Limb (tissue), 2 donors: ENCODE measurements at regions not wholly inside any gene's neighbourhood (a gene's known extent, or its start where the extent isn't known, plus 50 kb on each side); places are given as distances from the start of the nearest gene placed in this dataset.

ENCODE experiments used
- DNase-seq, 2 donors: peaks; one replicate each; pipeline ENCODE4 v3.0.0-alpha.2; 2016; ENCODE audit errors: extremely low spot score in 2 of 2

DNA sequence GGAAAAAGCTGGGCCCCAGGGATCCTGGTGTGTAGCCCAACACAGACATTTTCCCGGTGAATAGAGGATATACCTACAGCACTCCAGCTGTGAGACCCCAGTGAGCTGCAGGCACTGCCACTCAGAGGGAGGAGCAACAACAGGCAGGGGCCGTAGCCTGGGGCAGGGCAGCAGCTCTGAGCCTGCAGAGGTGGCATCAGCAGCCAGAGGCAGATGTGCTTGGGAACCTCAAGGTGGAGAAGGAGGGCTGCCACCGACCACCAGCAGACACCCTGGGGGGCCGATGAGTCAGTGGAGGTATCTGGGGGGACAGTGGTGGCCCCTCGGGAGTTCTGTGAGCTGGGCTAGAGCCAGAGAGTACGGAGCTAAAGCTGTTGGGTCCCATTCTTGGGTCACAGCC lies 110.2 kb upstream of the GDF10 start:
- no peak for DNase-seq

GRCh38 chr10:47190301-47190700 lies 109.7 kb upstream of the GDF10 start:
- no peak for DNase-seq

DNA sequence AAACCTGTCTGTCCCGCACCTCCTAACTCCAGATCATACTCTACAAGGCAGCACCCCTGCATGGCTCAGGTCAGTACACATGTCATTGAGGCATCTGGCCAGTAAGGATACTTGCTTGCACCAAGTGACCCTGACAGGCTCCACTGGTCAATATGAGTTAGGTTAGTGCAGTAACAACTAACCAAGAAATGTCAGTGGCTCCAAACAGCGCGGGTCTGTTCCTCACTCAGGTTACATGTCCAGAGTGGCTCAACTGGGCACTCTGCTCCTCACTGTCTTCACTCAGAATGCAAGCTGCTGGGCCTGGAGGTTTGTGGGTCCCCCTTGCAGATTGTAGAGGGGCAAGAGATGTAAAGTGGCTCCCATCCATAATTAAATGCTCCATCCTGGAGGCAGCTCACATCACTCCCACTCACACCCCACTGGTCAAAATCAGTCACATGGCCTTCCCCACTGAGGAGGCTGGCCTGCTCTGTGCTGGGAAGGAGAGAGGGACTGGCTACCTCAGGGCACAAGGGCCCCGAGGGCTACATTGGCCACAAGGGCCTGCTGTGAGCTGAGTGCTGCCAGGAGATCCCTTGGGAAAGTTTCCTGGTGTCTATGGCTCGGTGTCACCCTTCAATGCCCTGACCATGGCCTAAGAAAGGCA lies 109.1 kb upstream of the GDF10 start:
- DNase-seq = no peak

GRCh38 chr10:47192273-47192672 lies 107.7 kb upstream of the GDF10 start:
- DNase-seq = no peak

GRCh38 chr10:47193666-47194065 lies 106.3 kb upstream of the GDF10 start:
- no peak for DNase-seq

GRCh38 chr10:47195274-47195885 lies 104.6 kb upstream of the GDF10 start:
- no peak for DNase-seq

DNA sequence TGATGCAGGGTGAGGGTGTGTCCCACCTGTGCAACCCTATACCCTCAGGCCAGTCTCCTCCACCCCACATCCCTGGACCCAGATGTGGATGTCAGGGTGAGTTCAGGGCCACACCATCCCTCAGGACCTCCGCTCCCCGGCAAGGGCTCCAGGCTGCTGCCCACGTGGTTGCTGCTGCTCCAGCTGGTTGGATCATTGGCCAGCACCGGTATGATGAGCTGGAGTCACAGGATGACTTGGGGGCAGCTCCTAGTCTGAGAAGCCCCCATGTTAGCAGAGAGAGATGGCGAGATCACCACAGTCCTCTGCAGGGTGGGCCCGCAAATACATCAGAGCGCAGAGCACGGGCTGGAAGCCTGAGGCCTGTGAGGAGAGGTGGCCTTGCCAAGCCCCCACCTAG lies 103.3 kb upstream of the GDF10 start:
- DNase-seq = no peak

DNA sequence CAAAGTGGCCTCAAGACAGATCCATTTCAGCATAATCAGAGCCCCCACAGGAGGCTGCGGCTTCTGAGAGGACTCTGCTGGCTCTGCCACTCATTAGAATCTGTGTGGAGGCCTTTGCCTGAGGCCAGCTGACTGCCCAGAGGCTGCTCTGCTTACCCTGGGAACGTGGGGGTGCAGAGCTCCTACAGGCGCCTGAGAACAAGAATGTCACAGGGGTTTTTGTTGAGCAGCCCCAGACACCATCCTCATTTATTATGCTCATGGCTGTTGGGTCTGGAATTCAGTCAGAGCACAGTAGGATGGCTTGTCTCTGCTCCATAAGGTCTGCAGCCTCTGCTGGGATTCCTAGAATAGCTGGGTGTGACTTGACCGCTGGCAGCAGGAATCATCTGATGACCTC lies 101.8 kb upstream of the GDF10 start:
- no peak for DNase-seq

DNA sequence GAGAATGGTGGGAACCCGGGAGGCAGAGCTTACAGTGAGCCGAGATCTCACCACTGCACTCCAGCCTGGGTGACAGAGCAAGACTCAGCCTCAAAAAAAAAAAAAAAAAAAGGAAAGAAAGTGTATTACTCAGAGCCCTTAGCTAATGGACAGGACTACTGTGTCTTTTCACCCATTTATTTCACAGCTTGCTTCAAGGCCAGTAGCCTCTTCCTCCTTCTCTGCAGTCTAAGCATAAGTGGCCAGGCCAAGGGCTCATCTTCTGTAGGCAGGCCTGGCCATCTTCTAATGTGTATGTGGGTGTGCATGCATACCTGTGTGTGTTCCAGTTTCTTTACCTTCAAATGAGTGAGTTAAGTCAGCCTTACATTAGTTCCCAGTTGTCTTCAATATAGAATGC lies 94.8 kb upstream of the GDF10 start:
- no peak for DNase-seq

DNA sequence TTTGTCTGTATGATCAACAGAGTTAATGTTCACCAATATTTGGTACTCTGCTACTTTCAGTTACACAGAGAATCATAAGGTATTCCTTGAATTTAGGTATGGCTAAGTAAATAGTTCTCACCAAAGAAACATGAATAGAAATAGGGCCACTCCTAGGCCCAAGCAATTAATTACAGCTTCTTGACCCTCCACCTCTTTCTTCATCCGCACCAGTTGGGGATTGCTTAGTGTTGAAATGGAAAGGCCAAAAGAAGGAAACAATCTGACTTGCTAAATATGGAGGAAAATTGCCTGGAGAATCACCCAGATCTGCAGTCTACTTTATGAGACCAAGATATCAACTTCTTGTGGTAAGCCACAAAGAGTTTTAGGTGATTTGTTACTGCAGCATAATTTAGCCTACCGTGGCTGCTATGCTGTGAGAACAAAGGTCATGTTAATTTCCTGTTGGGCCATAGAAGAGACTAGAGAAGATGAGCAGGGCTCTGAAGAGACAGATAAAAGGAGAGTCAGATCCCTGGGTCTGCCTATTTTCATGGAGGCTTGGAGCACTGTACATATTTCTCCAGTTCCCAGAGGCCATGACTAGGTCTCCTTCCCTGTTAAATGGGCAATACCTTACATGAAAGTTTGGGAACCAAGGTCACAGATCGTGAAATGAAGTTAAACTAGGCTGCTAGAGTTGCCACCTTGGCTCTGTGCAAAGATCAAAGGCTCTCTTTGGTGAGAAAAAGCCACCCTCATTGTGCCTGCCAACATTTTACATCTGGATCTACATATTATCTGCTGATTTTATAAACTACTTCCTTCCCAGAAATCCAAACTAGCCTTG lies 93.3 kb upstream of the GDF10 start:
- DNase-seq = no peak

GRCh38 chr10:47207281-47207615 lies 92.7 kb upstream of the GDF10 start:
- DNase-seq = no peak

DNA sequence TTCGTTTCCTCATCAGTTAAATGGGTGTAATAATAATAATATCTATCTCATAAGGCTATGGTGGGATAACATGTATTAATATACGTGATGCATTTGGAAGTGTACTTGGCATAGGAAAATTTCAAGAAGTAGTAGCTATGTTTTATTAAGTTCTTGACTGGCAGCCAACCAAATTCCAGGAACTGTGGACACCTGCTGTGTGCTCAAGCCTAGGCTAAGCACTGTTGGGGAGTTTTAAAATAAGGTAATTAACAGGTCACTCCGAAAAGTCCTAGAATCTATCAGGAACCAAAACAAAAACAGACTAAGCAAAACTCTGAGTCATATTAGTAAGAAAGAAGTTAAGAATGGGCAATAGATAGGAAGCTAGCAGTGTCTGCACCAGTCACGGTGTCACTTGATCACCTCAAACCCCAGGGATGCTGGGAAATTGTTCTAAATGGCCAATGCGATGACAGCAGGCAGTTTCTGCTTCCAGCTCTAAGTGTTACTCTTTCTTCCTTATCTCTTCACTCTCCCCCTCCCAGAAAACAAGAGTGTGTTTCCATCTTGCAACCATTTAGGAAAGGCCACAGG lies 92.0 kb upstream of the GDF10 start:
- no peak for DNase-seq

DNA sequence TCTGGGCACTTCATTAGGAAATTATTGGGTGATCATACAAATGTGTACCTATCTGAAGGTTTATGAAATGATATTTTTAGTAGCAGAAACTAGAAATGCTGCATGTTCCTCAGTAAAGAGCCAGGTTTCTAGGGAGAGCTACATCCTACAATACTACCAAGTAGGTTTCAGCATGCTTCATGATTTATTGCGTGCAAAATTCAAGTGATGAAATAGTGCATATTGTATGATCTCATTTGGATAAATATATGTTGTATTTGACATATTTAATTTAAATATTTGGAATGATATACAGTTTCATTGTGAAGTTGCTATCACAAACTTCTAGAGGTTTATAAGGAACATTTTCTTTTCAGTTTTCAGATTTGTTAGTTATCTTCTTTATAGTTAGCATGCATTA lies 90.5 kb upstream of the GDF10 start:
- no peak for DNase-seq

DNA sequence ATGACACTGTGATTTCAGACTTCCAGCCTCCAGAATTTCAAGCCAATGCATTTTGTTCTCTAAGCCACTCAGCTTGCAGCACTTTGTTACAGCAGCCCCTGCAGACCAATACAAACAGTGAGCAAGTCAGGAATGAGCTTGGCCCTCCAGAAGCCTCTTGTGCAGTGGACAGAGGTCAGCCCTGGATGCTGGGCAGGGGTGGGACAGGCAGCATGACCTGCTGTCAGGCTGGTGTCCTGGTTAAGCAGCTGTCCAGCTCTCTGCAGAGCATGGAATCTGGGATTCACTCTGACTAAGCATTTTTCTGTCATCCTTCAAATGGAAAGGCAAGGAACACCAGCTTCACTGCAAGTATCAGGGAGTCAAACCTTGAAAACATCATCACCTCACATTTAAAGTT lies 85.5 kb upstream of the GDF10 start:
- no peak for DNase-seq

- DNase-seq = no peak
Measured at GRCh38 chr10:47217113-47217512, 82.9 kb upstream of the GDF10 start.

- no peak for DNase-seq
Measured at GRCh38 chr10:47218803-47219202, 81.2 kb upstream of the GDF10 start.

- DNase-seq = no peak
Measured at GRCh38 chr10:47222461-47222860, 77.5 kb upstream of the GDF10 start.

DNA sequence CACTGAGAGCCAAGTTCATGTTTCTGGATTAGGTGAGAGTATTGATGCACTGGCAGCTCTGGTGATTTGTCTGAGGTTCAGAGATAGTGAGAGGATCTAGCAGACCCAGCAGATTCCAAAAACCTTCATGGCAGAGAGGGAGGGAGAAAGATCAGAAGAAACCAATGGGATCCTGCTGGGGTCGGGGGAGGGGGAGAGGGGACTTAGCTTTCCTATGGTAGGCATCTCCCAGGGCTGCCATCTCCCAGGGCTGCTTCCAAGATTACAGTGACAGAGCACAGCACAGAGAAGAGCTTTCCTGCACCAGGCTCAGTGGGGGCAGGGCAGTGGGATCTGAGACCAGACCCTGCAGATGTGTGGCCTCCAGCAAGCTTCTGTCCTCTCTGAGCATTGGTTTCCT lies 76.8 kb upstream of the GDF10 start:
- no peak for DNase-seq

DNA sequence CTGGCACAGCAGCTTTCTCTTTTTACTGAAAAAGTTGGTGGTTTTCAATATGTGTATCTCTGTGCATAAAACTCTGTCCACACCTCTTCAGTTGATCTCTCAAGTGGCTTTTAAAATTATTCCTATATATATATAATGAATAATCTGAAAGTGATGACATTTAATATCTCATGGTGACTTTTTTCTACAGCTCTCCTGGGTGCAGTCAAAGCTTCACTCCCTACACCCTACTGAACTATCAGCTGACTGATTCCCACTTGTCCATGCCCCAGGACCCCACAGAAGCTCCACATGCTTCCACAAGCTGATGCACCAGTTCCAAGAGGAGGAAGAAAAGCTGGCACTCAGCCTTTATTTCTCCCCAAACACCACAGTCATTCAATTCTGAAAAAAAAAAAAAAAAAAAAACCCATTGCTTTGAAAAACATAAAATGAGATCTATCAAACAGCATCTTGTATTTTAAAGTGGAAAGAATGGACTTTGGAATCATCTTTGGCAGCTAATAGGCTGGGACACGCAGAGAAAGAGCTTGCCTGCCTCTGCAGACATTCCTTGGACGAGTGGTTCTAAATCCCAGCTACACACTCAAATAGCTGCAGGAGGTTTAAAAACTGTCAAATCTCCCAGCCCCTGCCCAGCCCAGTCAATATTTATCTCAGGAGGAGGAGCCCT lies 75.3 kb upstream of the GDF10 start:
- DNase-seq = no peak

DNA sequence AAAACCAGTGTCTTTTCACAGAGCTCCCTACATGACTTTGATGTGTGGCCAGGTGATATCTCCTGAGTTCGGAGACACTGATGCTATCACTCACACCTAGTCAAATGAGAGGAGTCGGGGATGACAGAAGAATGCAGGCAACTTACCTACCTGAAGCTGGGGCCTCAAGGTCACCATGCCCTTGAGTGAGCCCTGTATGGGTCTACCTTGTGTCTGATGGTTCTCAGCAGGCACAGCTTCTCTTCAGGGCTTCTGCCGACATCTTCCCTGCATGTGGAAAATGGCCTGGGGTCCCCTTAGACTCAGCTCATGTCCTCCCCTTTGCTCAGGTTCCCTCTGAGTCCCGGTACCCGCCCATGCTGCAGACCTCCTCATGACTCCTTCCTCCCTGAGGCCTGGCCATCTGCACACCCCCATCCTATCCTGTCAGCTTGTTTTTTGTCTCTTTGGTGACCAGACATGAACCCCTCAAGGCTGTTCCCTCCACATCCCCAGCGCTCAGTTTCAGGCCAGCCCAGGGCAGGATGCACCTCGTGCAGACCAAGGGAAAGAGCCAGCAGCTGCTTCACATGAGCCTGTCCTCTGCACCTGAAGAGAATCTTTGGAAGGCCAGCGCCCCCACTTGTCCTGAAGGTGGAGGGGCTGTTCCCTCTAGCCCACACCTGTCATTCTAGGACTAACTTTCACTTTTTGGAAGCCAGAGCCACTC lies 74.6 kb upstream of the GDF10 start:
- DNase-seq = no peak

DNA sequence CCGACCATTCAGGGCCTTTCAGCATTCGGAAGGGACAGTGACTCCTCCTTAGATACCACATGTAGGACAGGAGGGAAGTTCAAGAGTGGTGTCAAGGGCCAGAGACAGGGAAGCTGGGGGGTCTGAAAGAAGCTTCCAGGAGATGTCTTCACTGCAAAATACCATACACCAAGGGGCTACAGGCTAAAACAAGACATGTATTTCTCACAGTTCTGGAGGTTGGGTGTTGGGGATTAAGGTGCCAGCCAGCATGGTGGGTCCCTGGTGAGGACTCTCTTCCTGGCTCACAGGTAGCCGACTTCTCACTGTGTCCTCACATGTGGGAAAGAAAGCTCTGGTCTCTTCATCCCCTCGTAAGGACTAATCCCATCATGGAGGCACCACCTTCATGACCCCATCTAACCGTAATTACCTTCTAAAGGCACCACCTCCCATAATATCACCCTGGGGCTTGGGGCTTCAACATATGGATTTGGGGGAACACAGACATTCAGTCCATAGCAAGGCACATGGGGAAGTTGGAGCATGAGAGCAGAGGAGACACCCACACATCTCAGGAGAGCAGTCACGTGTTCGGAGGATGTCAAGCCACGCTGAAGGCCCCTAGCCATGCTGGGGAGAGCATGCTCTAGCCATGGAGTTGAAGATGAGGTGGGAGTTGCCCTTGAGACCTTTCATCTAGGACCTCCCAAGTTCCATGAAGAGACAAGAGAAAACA lies 73.9 kb upstream of the GDF10 start:
- no peak for DNase-seq
